ENCODE measurements at regions not wholly inside any gene's neighbourhood (a gene's known extent, or its start where the extent isn't known, plus 50 kb on each side); places are given as distances from the start of the nearest gene placed in this dataset.

DNA sequence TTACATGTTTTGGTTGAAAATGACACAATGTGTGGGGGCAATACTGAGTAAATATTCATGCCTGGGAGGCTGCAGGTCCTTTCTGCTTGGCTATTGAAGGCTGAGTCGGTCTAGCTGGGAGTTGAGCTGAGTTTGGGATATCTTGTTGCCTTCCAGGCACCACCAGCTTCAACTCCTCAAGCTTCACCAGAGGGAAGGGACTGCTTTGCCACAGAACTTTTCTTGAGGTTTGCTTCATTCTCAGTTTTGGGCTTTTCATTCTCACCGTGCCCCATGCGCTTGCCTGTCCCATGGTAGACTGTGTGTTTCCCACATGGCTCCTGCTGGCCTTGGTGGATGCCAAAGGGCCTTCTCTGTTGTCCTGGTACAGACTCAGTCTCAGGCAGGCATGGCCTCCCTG lies 198.2 kb upstream of the SOX1 start:
- TF ChIP-seq, protein P1, sequence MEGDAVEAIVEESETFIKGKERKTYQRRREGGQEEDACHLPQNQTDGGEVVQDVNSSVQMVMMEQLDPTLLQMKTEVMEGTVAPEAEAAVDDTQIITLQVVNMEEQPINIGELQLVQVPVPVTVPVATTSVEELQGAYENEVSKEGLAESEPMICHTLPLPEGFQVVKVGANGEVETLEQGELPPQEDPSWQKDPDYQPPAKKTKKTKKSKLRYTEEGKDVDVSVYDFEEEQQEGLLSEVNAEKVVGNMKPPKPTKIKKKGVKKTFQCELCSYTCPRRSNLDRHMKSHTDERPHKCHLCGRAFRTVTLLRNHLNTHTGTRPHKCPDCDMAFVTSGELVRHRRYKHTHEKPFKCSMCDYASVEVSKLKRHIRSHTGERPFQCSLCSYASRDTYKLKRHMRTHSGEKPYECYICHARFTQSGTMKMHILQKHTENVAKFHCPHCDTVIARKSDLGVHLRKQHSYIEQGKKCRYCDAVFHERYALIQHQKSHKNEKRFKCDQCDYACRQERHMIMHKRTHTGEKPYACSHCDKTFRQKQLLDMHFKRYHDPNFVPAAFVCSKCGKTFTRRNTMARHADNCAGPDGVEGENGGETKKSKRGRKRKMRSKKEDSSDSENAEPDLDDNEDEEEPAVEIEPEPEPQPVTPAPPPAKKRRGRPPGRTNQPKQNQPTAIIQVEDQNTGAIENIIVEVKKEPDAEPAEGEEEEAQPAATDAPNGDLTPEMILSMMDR (IDR thresholded peaks at IDR 0.05; ENCODE audit: low read depth, low read length, missing input control) = no peak
- no peak for TF ChIP-seq YY1 (IDR thresholded peaks at IDR 0.05)
- TF ChIP-seq HNF4G (IDR thresholded peaks at IDR 0.05) = no peak
- no peak for TF ChIP-seq MAX (IDR thresholded peaks at IDR 0.05)
- no peak for TF ChIP-seq ZBTB33 (IDR thresholded peaks at IDR 0.05)
- TF ChIP-seq RAD21 (IDR thresholded peaks at IDR 0.05) = no peak
- TF ChIP-seq HNF4A (conservative IDR thresholded peaks at IDR 0.05) = no peak
- TF ChIP-seq ATF3 (IDR thresholded peaks at IDR 0.05) = no peak

Measured in liver (tissue), 3 donors.